Progenitor cell of endocrine pancreas (in vitro differentiated cells): ENCODE measurements at regions not wholly inside any gene's neighbourhood (a gene's known extent, or its start where the extent isn't known, plus 50 kb on each side); places are given as distances from the start of the nearest gene placed in this dataset.

Experiments
- DNase-seq: peaks from one replicate; pipeline ENCODE4 v3.0.0; 2021; ENCODE audit warnings: low spot score; ENCODE audit not compliant: unreplicated experiment
- H3K27ac Mint-ChIP-seq: 2 replicates; pipeline ENCODE4 v1.8.0; 2021; ENCODE audit warnings: mild to moderate bottlenecking, moderate library complexity, mixed read lengths
- H3K27me3 Mint-ChIP-seq: 2 replicates; pipeline ENCODE4 v1.8.0; 2021; ENCODE audit warnings: mixed read lengths
- H3K36me3 Mint-ChIP-seq: 2 replicates; pipeline ENCODE4 v1.8.0; 2022; ENCODE audit warnings: mixed read lengths; ENCODE audit not compliant: insufficient read depth
- H3K4me1 Mint-ChIP-seq: 2 replicates; pipeline ENCODE4 v1.8.0; 2021; ENCODE audit warnings: low read depth, mixed read lengths
- H3K4me3 Mint-ChIP-seq: 2 replicates; pipeline ENCODE4 v1.8.0; 2021; ENCODE audit warnings: low read depth, mild to moderate bottlenecking, moderate library complexity, mixed read lengths
- H3K9me3 Mint-ChIP-seq: 2 replicates; pipeline ENCODE4 v1.8.0; 2021; ENCODE audit warnings: low read depth, mixed read lengths
- CTCF ChIP-seq: fragments of 200-600 bp; sonication (generic); IDR thresholded peaks from one replicate; pipeline ENCODE4 v1.5.0; 2021; ENCODE audit warnings: antibody characterized with exemption, mild to moderate bottlenecking; ENCODE audit not compliant: unreplicated experiment

GRCh38 chr13:87122551-87122950 is 548.6 kb upstream of the SLITRK5 start:
- no peak for TF ChIP-seq CTCF
- Mint-ChIP-seq H3K9me3 (no peaks in the 10 kb centered on the region), H3K27me3 (no peaks in the 10 kb centered on the region), H3K27ac (no peak overlapping the region), H3K4me3 (no peak overlapping the region), H3K4me1 (peaks cover 2% of the 10 kb centered on the region), H3K36me3 (no peaks in the 10 kb centered on the region)
- DNase-seq: no peak

GRCh38 chr13:87123987-87124784 is 547.0 kb upstream of the SLITRK5 start:
- Mint-ChIP-seq H3K36me3 (no peaks in the 10 kb centered on the region), H3K9me3 (no peaks in the 10 kb centered on the region), H3K27ac (no peak overlapping the region), H3K4me1 (peaks cover 2% of the 10 kb centered on the region), H3K4me3 (no peak overlapping the region), H3K27me3 (no peaks in the 10 kb centered on the region)
- TF ChIP-seq CTCF: no peak
- DNase-seq: no peak

- DNase-seq: no peak
- H3K9me3 Mint-ChIP-seq: no peaks in the 10 kb centered on the region
- H3K4me1 Mint-ChIP-seq: peaks cover 2% of the 10 kb centered on the region
- no peak overlapping the region for H3K27ac Mint-ChIP-seq
- no peaks in the 10 kb centered on the region for H3K27me3 Mint-ChIP-seq
- no peaks in the 10 kb centered on the region for H3K36me3 Mint-ChIP-seq
- H3K4me3 Mint-ChIP-seq: no peak overlapping the region
- TF ChIP-seq CTCF: no peak
These were observed 546.4 kb upstream of the SLITRK5 start for GRCh38 chr13:87124785-87125074.

- no peak for TF ChIP-seq CTCF
- Mint-ChIP-seq H3K27ac (no peak overlapping the region), H3K4me1 (peaks cover 2% of the 10 kb centered on the region), H3K9me3 (no peaks in the 10 kb centered on the region), H3K27me3 (no peaks in the 10 kb centered on the region), H3K36me3 (no peaks in the 10 kb centered on the region), H3K4me3 (no peak overlapping the region)
- no peak for DNase-seq
These were observed 543.1 kb upstream of the SLITRK5 start for GRCh38 chr13:87128036-87128435.

- H3K4me3 Mint-ChIP-seq: no peak overlapping the region
- H3K9me3 Mint-ChIP-seq: no peaks in the 10 kb centered on the region
- peaks cover 2% of the 10 kb centered on the region for H3K4me1 Mint-ChIP-seq
- DNase-seq: no peak
- TF ChIP-seq CTCF: no peak
- H3K36me3 Mint-ChIP-seq: no peaks in the 10 kb centered on the region
- no peaks in the 10 kb centered on the region for H3K27me3 Mint-ChIP-seq
- no peak overlapping the region for H3K27ac Mint-ChIP-seq
These were observed 542.7 kb upstream of the SLITRK5 start for GRCh38 chr13:87128491-87128890.
